Effector CD8-positive, alpha-beta T cell (primary cell): ENCODE measurements at regions not wholly inside any gene's neighbourhood (a gene's known extent, or its start where the extent isn't known, plus 50 kb on each side); places are given as distances from the start of the nearest gene placed in this dataset.

Source experiments
- DNase-seq: peaks from one replicate; lab custom pipeline; 2025; lab: John Stamatoyannopoulos, UW

DNA sequence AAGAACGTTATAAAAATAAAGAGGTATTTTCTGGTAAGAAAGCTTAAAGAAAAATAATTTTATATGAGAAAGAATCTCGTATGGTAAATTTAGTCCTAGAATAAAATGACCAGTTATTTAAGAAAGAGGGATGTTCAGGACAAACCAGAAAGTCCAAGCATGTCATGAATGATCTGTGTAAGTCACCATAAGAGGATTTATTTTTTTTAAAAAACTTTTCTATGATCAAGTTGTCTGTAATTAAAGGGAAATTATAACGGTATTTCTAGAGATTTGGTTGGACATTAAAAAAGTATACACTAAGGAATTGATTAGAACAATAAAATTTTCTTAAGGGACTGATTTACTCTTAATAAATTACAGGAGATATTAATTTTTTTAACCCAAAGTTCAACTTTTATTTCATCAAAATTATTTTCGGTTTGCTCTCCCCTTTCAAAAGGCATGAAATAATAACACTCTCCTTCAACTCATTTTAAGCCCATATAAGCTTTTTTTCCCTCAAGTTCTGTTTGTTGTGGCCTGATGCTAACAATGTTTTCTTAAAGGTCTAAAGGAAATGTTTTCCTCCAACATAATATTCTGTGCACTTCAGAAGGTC is 49.9 kb upstream of the CPSF6 start:
- DNase-seq, result no peak
